ENCODE measurements at regions not wholly inside any gene's neighbourhood (a gene's known extent, or its start where the extent isn't known, plus 50 kb on each side); places are given as distances from the start of the nearest gene placed in this dataset.
"Not testable (repeated sequence)": the region's sequence is repeated elsewhere in the genome, so short reads cannot be mapped to it uniquely, and the experiment has no call there.

DNA sequence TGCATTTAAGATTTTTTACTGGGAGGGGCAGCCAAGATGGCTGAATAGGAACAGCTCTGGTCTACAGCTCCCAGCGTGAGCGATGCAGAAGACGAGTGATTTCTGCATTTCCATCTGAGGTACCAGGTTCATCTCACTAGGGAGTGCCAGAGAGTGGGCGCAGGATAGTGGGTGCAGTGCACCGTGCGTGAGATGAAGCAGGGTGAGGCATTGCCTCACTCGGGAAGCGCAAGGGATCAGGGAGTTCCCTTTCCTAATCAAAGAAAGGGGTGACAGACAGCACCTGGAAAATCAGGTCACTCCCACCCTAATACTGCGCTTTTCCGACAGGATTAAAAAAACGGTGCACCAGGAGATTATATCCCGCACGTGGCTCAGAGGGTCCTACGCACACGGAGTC lies 192.8 kb downstream of the MAGEB17 start:
- TF ChIP-seq, protein P1, sequence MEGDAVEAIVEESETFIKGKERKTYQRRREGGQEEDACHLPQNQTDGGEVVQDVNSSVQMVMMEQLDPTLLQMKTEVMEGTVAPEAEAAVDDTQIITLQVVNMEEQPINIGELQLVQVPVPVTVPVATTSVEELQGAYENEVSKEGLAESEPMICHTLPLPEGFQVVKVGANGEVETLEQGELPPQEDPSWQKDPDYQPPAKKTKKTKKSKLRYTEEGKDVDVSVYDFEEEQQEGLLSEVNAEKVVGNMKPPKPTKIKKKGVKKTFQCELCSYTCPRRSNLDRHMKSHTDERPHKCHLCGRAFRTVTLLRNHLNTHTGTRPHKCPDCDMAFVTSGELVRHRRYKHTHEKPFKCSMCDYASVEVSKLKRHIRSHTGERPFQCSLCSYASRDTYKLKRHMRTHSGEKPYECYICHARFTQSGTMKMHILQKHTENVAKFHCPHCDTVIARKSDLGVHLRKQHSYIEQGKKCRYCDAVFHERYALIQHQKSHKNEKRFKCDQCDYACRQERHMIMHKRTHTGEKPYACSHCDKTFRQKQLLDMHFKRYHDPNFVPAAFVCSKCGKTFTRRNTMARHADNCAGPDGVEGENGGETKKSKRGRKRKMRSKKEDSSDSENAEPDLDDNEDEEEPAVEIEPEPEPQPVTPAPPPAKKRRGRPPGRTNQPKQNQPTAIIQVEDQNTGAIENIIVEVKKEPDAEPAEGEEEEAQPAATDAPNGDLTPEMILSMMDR (IDR thresholded peaks at IDR 0.05) = not testable (repeated sequence)
- not testable (repeated sequence) for TF ChIP-seq POLR2A (IDR thresholded peaks at IDR 0.05)

Measured in Peyer's patch (tissue), 4 donors.